ENCODE measurements at regions not wholly inside any gene's neighbourhood (a gene's known extent, or its start where the extent isn't known, plus 50 kb on each side); places are given as distances from the start of the nearest gene placed in this dataset.

DNA sequence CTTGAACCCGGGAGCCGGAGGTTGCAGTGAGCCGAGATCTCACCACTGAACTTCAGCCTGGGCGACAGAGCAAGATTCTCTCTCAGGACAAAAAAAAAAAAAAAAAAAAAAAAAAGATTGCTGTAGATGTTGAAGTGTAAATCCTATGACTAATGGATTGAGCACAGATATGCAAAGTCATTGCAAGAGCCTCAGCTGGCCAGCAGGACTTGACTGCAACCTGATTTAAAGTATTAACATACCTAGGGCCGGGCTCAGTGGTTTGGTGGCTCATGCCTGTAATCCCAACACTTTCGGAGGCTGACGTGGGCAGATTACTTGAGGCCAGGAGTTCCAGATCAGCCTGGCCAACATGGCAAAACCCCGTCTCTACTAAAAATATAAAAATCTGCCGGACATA is 69.6 kb upstream of the EPCAM start:
- TF ChIP-seq MYC (IDR thresholded peaks at IDR 0.05; ENCODE audit: low read depth, low read length) (no peak), MYC (CRISPR knock-in tag; IDR thresholded peaks at IDR 0.05; ENCODE audit: borderline replicate concordance, low read depth) (no peak), DPF2 (IDR thresholded peaks at IDR 0.05) (peak; percentile 63; the same call in 1 of the 2 replicates), SMARCA4 (IDR thresholded peaks at IDR 0.05) (peak; percentile 60; the same call in 1 of the 2 replicates), ZKSCAN8 (CRISPR knock-in tag; IDR thresholded peaks at IDR 0.05) (no peak), CHD4 (IDR thresholded peaks at IDR 0.05; ENCODE audit: insufficient read depth, insufficient replicate concordance, low read depth, low read length, poor library complexity, severe bottlenecking) (no peak), JUNB (CRISPR knock-in tag; conservative IDR thresholded peaks at IDR 0.05) (no peak)

Data from K562 (cell line).